WTC11 (cell line): ENCODE measurements at regions not wholly inside any gene's neighbourhood (a gene's known extent, or its start where the extent isn't known, plus 50 kb on each side); places are given as distances from the start of the nearest gene placed in this dataset.

Experiments
- ATAC-seq: fragments of 200-7000 bp; cut with Tn5 transposase; 2 replicates; pipeline ENCODE4 v1.10.0; 2021; ENCODE audit warnings: mild to moderate bottlenecking, moderate library complexity
- CTCF ChIA-PET: fragments of 300-600 bp; sonication (Branson Sonifier 250); formaldehyde crosslinking; loops from one replicate; lab custom pipeline; 2021; ENCODE audit warnings: antibody characterized with exemption; lab: Charles Lee
- POLR2A ChIA-PET: fragments of 350-600 bp; sonication (Branson Sonifier 250); formaldehyde crosslinking; loops from one replicate; lab custom pipeline; 2021; ENCODE audit warnings: antibody characterized with exemption; lab: Charles Lee
- DNase-seq: peaks from one replicate; pipeline ENCODE4 v3.0.0; 2021; ENCODE audit warnings: low spot score
- H3K27ac Mint-ChIP-seq: 2 replicates; pipeline ENCODE4 v1.8.0; 2021; ENCODE audit warnings: mixed read lengths
- H3K27me3 Mint-ChIP-seq: 2 replicates; pipeline ENCODE4 v1.8.0; 2021; ENCODE audit warnings: low read depth, mild to moderate bottlenecking, moderate library complexity, mixed read lengths
- H3K36me3 Mint-ChIP-seq: 2 replicates; pipeline ENCODE4 v1.8.0; 2021; ENCODE audit warnings: mixed read lengths
- H3K4me1 Mint-ChIP-seq: 2 replicates; pipeline ENCODE4 v1.8.0; 2022; ENCODE audit warnings: mixed read lengths
- H3K4me3 Mint-ChIP-seq: 2 replicates; pipeline ENCODE4 v1.8.0; 2021; ENCODE audit warnings: mild to moderate bottlenecking, moderate library complexity, mixed read lengths
- H3K9me3 Mint-ChIP-seq: 2 replicates; pipeline ENCODE4 v1.8.0; 2021; ENCODE audit warnings: mixed read lengths
- ATF6 ChIP-seq: sonication (generic); formaldehyde crosslinking; IDR thresholded peaks from 2 replicates; pipeline ENCODE4 v1.8.1; 2023; ENCODE audit warnings: mild to moderate bottlenecking, missing genetic modification reagents
- FOXK1 ChIP-seq: sonication (generic); formaldehyde crosslinking; IDR thresholded peaks from 2 replicates; pipeline ENCODE4 v1.8.0; 2022; ENCODE audit warnings: mild to moderate bottlenecking, moderate library complexity, missing genetic modification reagents
- IRF2 ChIP-seq: sonication (generic); formaldehyde crosslinking; IDR thresholded peaks from 2 replicates; pipeline ENCODE4 v1.8.0; 2022; ENCODE audit warnings: low read depth, missing genetic modification reagents, borderline replicate concordance
- JUN ChIP-seq: sonication (generic); formaldehyde crosslinking; IDR thresholded peaks from 2 replicates; pipeline ENCODE4 v1.8.0; 2023; ENCODE audit warnings: mild to moderate bottlenecking, missing genetic modification reagents
- MYBL2 ChIP-seq: sonication (generic); formaldehyde crosslinking; IDR thresholded peaks from 2 replicates; pipeline ENCODE4 v1.8.1; 2023; ENCODE audit warnings: mild to moderate bottlenecking, moderate library complexity, missing genetic modification reagents
- NFE2L1 ChIP-seq: sonication (generic); formaldehyde crosslinking; IDR thresholded peaks from 2 replicates; pipeline ENCODE4 v1.8.1; 2023; ENCODE audit warnings: missing genetic modification reagents
- NFYB ChIP-seq: sonication (generic); formaldehyde crosslinking; conservative IDR thresholded peaks from 2 replicates; pipeline ENCODE4 v1.8.0; 2022; ENCODE audit warnings: low read depth, missing genetic modification reagents
- NR1H2 ChIP-seq: sonication (generic); formaldehyde crosslinking; IDR thresholded peaks from 2 replicates; pipeline ENCODE4 v1.9.0; 2021; ENCODE audit warnings: mild to moderate bottlenecking, moderate library complexity, missing genetic modification reagents
- NR2C2 ChIP-seq: sonication (generic); formaldehyde crosslinking; IDR thresholded peaks from 2 replicates; pipeline ENCODE4 v1.8.0; 2022; ENCODE audit warnings: mild to moderate bottlenecking, missing genetic modification reagents
- OVOL2 ChIP-seq: fragments of 250-450 bp; sonication (Bioruptor Pico); IDR thresholded peaks from 2 replicates; pipeline ENCODE4 v1.9.0; 2021; ENCODE audit warnings: mild to moderate bottlenecking, borderline replicate concordance
- PRRX2 ChIP-seq: fragments of 250-450 bp; sonication (Bioruptor Pico); IDR thresholded peaks from 2 replicates; pipeline ENCODE4 v1.8.0; 2021; ENCODE audit warnings: mild to moderate bottlenecking
- RORB ChIP-seq: fragments of 250-450 bp; sonication (Bioruptor Pico); IDR thresholded peaks from 2 replicates; pipeline ENCODE4 v1.9.0; 2021; ENCODE audit warnings: mild to moderate bottlenecking
- SP1 ChIP-seq: sonication (generic); formaldehyde crosslinking; conservative IDR thresholded peaks from 2 replicates; pipeline ENCODE4 v1.8.1; 2022; ENCODE audit warnings: missing genetic modification reagents
- TCF7 ChIP-seq: sonication (generic); formaldehyde crosslinking; IDR thresholded peaks from 2 replicates; pipeline ENCODE4 v1.8.0; 2022; ENCODE audit warnings: mild to moderate bottlenecking, low read depth, missing genetic modification reagents, moderate library complexity
- TEAD4 ChIP-seq: sonication (generic); formaldehyde crosslinking; IDR thresholded peaks from 2 replicates; pipeline ENCODE4 v1.8.0; 2022; ENCODE audit warnings: mild to moderate bottlenecking, missing genetic modification reagents
- ZBTB21 ChIP-seq: sonication (generic); formaldehyde crosslinking; IDR thresholded peaks from 2 replicates; pipeline ENCODE4 v1.8.1; 2023; ENCODE audit warnings: mild to moderate bottlenecking, missing genetic modification reagents, borderline replicate concordance
- ZNF396 ChIP-seq: fragments of 250-450 bp; sonication (Bioruptor Pico); IDR thresholded peaks from 2 replicates; pipeline ENCODE4 v1.8.0; 2021; ENCODE audit warnings: mild to moderate bottlenecking, moderate library complexity, borderline replicate concordance
- TF ChIP-seq, protein P1 (sequence below): sonication (generic); formaldehyde crosslinking; IDR thresholded peaks from 2 replicates; pipeline ENCODE4 v1.8.1; 2023; ENCODE audit warnings: mild to moderate bottlenecking, missing genetic modification reagents
- TF ChIP-seq, protein P2 (sequence below): fragments of 250-450 bp; sonication (Bioruptor Pico); IDR thresholded peaks from 2 replicates; pipeline ENCODE4 v1.9.0; 2021; ENCODE audit warnings: mild to moderate bottlenecking, borderline replicate concordance
- TF ChIP-seq, protein P3 (sequence below): sonication (generic); formaldehyde crosslinking; IDR thresholded peaks from 2 replicates; pipeline ENCODE4 v1.8.1; 2023; ENCODE audit warnings: mild to moderate bottlenecking, missing genetic modification reagents, moderate library complexity
- TF ChIP-seq, protein P4 (sequence below): sonication (generic); formaldehyde crosslinking; IDR thresholded peaks from 2 replicates; pipeline ENCODE4 v1.8.1; 2023; ENCODE audit warnings: mild to moderate bottlenecking, missing genetic modification reagents, moderate library complexity
- TF ChIP-seq, protein P5 (sequence below): sonication (generic); formaldehyde crosslinking; IDR thresholded peaks from 2 replicates; pipeline ENCODE4 v1.8.1; 2022; ENCODE audit warnings: low read depth, mild to moderate bottlenecking, moderate library complexity, missing genetic modification reagents, borderline replicate concordance
- TF ChIP-seq, protein P6 (sequence below): sonication (generic); formaldehyde crosslinking; IDR thresholded peaks from 2 replicates; pipeline ENCODE4 v1.8.1; 2022; ENCODE audit warnings: missing genetic modification reagents, borderline replicate concordance

DNA sequence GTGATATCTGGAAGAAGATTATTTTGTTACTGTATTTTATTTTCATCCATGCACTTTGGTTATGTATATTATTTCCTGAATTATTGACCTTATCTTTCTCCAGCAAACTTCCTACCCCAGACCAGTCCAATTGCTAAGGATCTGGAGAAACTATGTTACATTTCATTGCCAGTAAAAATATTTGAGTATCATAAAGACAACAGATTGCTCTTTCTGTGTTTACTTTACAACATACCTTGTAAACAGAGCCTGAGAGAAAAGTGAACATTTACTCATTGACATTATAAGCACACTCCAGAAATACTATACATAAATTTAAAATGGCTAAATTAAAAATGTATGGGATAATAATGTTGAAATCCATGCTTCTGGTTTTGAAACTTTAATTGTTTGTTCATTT, 186.2 kb upstream of the FAM3C start:
- Mint-ChIP-seq H3K4me1 (0 out of 2 replicates have a peak, but pooled peaks cover under 1% of the 10 kb centered on the region), H3K9me3 (no peaks in the 10 kb centered on the region), H3K4me3 (no peak overlapping the region), H3K36me3 (no peaks in the 10 kb centered on the region), H3K27me3 (no peaks in the 10 kb centered on the region; the same call in 1 of the 2 replicates), H3K27ac (no peak overlapping the region)
- ATAC-seq: no peak
- ChIA-PET CTCF (no interaction called here), POLR2A (no interaction called here)
- DNase-seq: no peak
- TF ChIP-seq SP1 (CRISPR knock-in tag): no peak

DNA sequence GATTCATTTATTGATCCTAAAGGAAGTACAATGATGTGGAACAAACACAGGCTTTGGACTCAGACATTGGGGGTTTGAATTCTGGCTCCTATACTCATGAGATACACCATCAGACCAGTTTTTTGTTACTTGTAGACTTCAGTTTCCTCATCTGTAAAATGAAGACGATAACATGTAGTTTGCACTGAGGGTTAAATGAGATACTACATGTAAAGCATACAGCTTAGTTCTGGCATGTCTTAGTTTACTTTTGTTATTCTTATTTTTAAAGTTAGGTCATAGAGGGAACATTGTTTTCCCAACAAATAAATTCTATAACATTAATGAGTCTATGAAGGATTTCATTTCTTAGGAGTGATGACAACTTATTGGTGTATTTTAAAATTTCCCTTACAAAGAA, 183.5 kb upstream of the FAM3C start:
- Mint-ChIP-seq H3K27me3 (no peaks in the 10 kb centered on the region; the same call in 1 of the 2 replicates), H3K27ac (no peak overlapping the region), H3K4me3 (no peak overlapping the region)
- no peak for DNase-seq
- TF ChIP-seq NR2C2 (CRISPR knock-in tag): no peak
- TF ChIP-seq MYBL2 (CRISPR knock-in tag): no peak
- TF ChIP-seq, protein P1, sequence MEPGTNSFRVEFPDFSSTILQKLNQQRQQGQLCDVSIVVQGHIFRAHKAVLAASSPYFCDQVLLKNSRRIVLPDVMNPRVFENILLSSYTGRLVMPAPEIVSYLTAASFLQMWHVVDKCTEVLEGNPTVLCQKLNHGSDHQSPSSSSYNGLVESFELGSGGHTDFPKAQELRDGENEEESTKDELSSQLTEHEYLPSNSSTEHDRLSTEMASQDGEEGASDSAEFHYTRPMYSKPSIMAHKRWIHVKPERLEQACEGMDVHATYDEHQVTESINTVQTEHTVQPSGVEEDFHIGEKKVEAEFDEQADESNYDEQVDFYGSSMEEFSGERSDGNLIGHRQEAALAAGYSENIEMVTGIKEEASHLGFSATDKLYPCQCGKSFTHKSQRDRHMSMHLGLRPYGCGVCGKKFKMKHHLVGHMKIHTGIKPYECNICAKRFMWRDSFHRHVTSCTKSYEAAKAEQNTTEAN (CRISPR knock-in tag): no peak
- TF ChIP-seq PRRX2: no peak
- no peak for TF ChIP-seq TCF7 (CRISPR knock-in tag)
- no peak for TF ChIP-seq ZNF396
- no peak for TF ChIP-seq NFE2L1
- TF ChIP-seq, protein P2, sequence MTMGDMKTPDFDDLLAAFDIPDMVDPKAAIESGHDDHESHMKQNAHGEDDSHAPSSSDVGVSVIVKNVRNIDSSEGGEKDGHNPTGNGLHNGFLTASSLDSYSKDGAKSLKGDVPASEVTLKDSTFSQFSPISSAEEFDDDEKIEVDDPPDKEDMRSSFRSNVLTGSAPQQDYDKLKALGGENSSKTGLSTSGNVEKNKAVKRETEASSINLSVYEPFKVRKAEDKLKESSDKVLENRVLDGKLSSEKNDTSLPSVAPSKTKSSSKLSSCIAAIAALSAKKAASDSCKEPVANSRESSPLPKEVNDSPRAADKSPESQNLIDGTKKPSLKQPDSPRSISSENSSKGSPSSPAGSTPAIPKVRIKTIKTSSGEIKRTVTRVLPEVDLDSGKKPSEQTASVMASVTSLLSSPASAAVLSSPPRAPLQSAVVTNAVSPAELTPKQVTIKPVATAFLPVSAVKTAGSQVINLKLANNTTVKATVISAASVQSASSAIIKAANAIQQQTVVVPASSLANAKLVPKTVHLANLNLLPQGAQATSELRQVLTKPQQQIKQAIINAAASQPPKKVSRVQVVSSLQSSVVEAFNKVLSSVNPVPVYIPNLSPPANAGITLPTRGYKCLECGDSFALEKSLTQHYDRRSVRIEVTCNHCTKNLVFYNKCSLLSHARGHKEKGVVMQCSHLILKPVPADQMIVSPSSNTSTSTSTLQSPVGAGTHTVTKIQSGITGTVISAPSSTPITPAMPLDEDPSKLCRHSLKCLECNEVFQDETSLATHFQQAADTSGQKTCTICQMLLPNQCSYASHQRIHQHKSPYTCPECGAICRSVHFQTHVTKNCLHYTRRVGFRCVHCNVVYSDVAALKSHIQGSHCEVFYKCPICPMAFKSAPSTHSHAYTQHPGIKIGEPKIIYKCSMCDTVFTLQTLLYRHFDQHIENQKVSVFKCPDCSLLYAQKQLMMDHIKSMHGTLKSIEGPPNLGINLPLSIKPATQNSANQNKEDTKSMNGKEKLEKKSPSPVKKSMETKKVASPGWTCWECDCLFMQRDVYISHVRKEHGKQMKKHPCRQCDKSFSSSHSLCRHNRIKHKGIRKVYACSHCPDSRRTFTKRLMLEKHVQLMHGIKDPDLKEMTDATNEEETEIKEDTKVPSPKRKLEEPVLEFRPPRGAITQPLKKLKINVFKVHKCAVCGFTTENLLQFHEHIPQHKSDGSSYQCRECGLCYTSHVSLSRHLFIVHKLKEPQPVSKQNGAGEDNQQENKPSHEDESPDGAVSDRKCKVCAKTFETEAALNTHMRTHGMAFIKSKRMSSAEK (CRISPR knock-in tag): no peak
- no peak for TF ChIP-seq IRF2 (CRISPR knock-in tag)
- no peak for TF ChIP-seq NFYB
- TF ChIP-seq FOXK1: no peak
- no peak for TF ChIP-seq TEAD4
- TF ChIP-seq, protein P3, sequence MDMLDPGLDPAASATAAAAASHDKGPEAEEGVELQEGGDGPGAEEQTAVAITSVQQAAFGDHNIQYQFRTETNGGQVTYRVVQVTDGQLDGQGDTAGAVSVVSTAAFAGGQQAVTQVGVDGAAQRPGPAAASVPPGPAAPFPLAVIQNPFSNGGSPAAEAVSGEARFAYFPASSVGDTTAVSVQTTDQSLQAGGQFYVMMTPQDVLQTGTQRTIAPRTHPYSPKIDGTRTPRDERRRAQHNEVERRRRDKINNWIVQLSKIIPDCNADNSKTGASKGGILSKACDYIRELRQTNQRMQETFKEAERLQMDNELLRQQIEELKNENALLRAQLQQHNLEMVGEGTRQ: no peak
- TF ChIP-seq RORB: no peak
- TF ChIP-seq, all 79 proteins: peak for 0
- no peak for ATAC-seq
- H3K4me1 Mint-ChIP-seq: peaks cover 8% of the 10 kb centered on the region
- CTCF ChIA-PET: no interaction called here
- POLR2A ChIA-PET: no interaction called here
- H3K36me3 Mint-ChIP-seq: no peaks in the 10 kb centered on the region
- no peaks in the 10 kb centered on the region for H3K9me3 Mint-ChIP-seq

GRCh38 chr7:121578669-121579068, 182.6 kb upstream of the FAM3C start:
- POLR2A ChIA-PET: no interaction called here
- ATAC-seq: no peak
- CTCF ChIA-PET: interaction anchor here (0.9 kb wide), 1 partner anchor 416 kb away, joined by 3 read pairs; no protein-coding TSS in a partner anchor
- TF ChIP-seq, protein P4, sequence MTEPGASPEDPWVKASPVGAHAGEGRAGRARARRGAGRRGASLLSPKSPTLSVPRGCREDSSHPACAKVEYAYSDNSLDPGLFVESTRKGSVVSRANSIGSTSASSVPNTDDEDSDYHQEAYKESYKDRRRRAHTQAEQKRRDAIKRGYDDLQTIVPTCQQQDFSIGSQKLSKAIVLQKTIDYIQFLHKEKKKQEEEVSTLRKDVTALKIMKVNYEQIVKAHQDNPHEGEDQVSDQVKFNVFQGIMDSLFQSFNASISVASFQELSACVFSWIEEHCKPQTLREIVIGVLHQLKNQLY (CRISPR knock-in tag): no peak
- TF ChIP-seq, protein P5, sequence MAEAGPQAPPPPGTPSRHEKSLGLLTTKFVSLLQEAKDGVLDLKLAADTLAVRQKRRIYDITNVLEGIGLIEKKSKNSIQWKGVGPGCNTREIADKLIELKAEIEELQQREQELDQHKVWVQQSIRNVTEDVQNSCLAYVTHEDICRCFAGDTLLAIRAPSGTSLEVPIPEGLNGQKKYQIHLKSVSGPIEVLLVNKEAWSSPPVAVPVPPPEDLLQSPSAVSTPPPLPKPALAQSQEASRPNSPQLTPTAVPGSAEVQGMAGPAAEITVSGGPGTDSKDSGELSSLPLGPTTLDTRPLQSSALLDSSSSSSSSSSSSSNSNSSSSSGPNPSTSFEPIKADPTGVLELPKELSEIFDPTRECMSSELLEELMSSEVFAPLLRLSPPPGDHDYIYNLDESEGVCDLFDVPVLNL (CRISPR knock-in tag): no peak
- no peak for TF ChIP-seq OVOL2 (CRISPR knock-in tag)
- no peak for TF ChIP-seq JUN
- no peak for TF ChIP-seq ZBTB21 (CRISPR knock-in tag)
- TF ChIP-seq ATF6 (CRISPR knock-in tag): no peak
- TF ChIP-seq NR1H2 (CRISPR knock-in tag): no peak
- TF ChIP-seq, protein P6, sequence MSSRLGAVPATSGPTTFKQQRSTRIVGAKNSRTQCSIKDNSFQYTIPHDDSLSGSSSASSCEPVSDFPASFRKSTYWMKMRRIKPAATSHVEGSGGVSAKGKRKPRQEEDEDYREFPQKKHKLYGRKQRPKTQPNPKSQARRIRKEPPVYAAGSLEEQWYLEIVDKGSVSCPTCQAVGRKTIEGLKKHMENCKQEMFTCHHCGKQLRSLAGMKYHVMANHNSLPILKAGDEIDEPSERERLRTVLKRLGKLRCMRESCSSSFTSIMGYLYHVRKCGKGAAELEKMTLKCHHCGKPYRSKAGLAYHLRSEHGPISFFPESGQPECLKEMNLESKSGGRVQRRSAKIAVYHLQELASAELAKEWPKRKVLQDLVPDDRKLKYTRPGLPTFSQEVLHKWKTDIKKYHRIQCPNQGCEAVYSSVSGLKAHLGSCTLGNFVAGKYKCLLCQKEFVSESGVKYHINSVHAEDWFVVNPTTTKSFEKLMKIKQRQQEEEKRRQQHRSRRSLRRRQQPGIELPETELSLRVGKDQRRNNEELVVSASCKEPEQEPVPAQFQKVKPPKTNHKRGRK (CRISPR knock-in tag): no peak

More at GRCh38 chr7:121578669-121579068, 182.6 kb upstream of the FAM3C start:
- Mint-ChIP-seq H3K4me1 (peaks cover 8% of the 10 kb centered on the region), H3K36me3 (no peaks in the 10 kb centered on the region), H3K4me3 (no peak overlapping the region), H3K27ac (no peak overlapping the region), H3K27me3 (no peaks in the 10 kb centered on the region), H3K9me3 (0 out of 2 replicates have a peak, but pooled peaks cover 4% of the 10 kb centered on the region)
- DNase-seq: no peak
